ENCODE measurements at regions not wholly inside any gene's neighbourhood (a gene's known extent, or its start where the extent isn't known, plus 50 kb on each side); places are given as distances from the start of the nearest gene placed in this dataset.

DNA sequence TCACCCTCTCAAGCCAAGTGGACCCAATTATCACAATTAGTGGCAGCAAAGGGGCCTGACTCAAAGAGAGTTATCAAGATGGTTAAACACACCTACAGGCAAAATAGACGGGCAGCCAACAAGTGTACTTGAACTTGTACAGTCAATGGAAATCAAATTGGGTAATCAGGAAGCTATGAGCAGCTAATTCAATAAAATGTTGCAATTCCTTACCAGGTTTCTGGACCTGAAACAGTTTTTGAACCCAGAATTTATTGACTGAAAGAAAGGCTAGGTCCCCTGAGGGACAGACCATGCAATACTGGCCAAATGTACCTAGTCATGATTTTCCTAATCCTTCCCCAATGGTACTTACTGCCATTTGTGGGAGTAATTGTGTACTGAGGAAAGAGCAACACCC is 679.8 kb downstream of the EPM2A start:
- TF ChIP-seq POLR2AphosphoS5 (IDR thresholded peaks at IDR 0.05), result no peak
- TF ChIP-seq, protein P1, sequence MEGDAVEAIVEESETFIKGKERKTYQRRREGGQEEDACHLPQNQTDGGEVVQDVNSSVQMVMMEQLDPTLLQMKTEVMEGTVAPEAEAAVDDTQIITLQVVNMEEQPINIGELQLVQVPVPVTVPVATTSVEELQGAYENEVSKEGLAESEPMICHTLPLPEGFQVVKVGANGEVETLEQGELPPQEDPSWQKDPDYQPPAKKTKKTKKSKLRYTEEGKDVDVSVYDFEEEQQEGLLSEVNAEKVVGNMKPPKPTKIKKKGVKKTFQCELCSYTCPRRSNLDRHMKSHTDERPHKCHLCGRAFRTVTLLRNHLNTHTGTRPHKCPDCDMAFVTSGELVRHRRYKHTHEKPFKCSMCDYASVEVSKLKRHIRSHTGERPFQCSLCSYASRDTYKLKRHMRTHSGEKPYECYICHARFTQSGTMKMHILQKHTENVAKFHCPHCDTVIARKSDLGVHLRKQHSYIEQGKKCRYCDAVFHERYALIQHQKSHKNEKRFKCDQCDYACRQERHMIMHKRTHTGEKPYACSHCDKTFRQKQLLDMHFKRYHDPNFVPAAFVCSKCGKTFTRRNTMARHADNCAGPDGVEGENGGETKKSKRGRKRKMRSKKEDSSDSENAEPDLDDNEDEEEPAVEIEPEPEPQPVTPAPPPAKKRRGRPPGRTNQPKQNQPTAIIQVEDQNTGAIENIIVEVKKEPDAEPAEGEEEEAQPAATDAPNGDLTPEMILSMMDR (IDR thresholded peaks at IDR 0.05), result no peak

Data from upper lobe of left lung (tissue), 4 donors.